ENCODE measurements at regions not wholly inside any gene's neighbourhood (a gene's known extent, or its start where the extent isn't known, plus 50 kb on each side); places are given as distances from the start of the nearest gene placed in this dataset.

DNA sequence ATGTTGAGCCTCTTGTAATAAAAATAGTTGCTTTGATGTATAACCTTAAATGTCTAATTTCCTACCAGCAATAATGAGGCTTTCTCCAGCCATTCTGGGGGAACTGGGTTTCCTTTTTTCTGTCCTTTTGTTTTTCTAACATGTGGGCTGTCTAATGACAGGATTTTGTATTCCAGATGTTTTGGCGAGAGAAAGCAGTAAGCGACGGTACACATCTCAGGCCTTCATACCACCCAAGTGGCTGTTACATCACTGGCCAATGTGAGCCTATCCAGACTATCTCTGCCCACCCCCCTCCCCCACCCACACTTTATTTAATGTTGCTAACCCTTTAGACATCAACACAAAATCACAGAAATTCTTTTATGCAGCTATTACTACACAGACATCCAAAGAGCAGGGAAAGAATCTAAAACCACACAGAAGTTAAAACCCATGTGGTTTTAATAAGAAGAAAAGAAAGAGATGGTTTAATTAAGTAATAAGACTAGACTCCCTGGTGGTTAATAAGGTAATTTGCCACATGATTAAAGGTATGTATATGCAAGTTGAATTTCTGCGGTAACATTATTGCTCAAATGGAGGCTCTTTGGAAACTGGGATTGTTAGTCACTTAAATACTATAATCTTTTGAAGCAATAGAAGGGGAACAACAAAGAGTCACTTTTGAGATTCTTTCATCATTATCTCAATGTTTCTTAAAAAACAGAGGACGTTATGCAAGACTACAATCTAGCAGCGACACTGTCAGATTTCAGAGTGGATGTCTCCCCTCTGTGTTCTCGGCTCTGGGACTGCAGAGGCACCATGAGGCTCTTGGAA is 365.1 kb downstream of the ENC1 start:
- CTCF ChIA-PET, result interaction anchor here (1.1 kb wide), 1 partner anchor 18 kb away, joined by 3 read pairs; no protein-coding TSS in a partner anchor

More for the DNA sequence above, 365.1 kb downstream of the ENC1 start:
- no peaks in the 10 kb centered on the region for H3K9me3 ChIP-seq (replicated peaks; ENCODE audit: control insufficient read depth, insufficient read depth, low read length)
- H4K20me1 ChIP-seq (replicated peaks; ENCODE audit: control insufficient read depth, extremely low read depth, insufficient read depth, low read length), result no peaks in the 10 kb centered on the region
- DNase-seq (ENCODE audit: low read depth, low spot score) (no peak), FAIRE-seq (no peak)
- H3K79me2 ChIP-seq (ENCODE audit: control insufficient read depth, insufficient read depth, low read length), result no peaks in the 10 kb centered on the region
- TF ChIP-seq FOS (IDR thresholded peaks at IDR 0.05; ENCODE audit: borderline replicate concordance, insufficient read depth, low read length), result no peak
- TF ChIP-seq GATA2 (IDR thresholded peaks at IDR 0.05; ENCODE audit: insufficient read depth, insufficient read length, low read depth, low read length), result no peak
- no peak for TF ChIP-seq EZH2 (IDR thresholded peaks at IDR 0.05; ENCODE audit: borderline replicate concordance, low read depth, low read length, severe bottlenecking)
- no peak for TF ChIP-seq MYC (IDR thresholded peaks at IDR 0.05; ENCODE audit: low read depth, low read length)
- TF ChIP-seq POLR2AphosphoS5 (IDR thresholded peaks at IDR 0.05; ENCODE audit: insufficient read depth, low read depth, low read length), result no peak
- no peak for TF ChIP-seq CTCF (IDR thresholded peaks at IDR 0.05; ENCODE audit: extremely low read depth in 1 of 2, insufficient read depth in 1 of 2, low read depth in 1 of 2, low read length in 2 of 2)
- TF ChIP-seq JUN (IDR thresholded peaks at IDR 0.05; ENCODE audit: borderline replicate concordance, insufficient read depth, insufficient read length, low read depth), result no peak
- TF ChIP-seq MAX (IDR thresholded peaks at IDR 0.05; ENCODE audit: insufficient read depth, insufficient read length), result no peak
- no peak for TF ChIP-seq POLR2A (IDR thresholded peaks at IDR 0.05; ENCODE audit: low read depth, low read length)
- H3K27me3 ChIP-seq (ENCODE audit: control insufficient read depth in 2 of 2, insufficient read depth in 2 of 2, low read length in 2 of 2), result peaks cover 4 to 8% of the 10 kb centered on the region in 2 experiments
- H3K4me3 ChIP-seq (replicated peaks in 1 of 3; ENCODE audit: insufficient read depth in 1 of 3, low read depth in 1 of 3, low read length in 3 of 3), result no peak overlapping the region
- H3K36me3 ChIP-seq (ENCODE audit: control insufficient read depth in 2 of 2, extremely low read depth in 1 of 2, insufficient read depth in 2 of 2, low read length in 2 of 2), result no peaks in the 10 kb centered on the region
- H3K9ac ChIP-seq (replicated peaks; ENCODE audit: extremely low read depth, insufficient read depth, low read length), result no peak overlapping the region
- BruUV-seq (replicated peaks), result no TSS peak
- H2AFZ ChIP-seq (ENCODE audit: low read depth, low read length), result no peak overlapping the region
- intact Hi-C loops (cut with micrococcal nuclease) (no loop called here), dilution Hi-C loops (cut with MboI; ENCODE audit: extremely low pct_ligation_motif_present, low sequenced_read_pairs) (no loop called here)
- no peaks in the 10 kb centered on the region for H3K9me1 ChIP-seq (replicated peaks; ENCODE audit: control insufficient read depth, extremely low read depth, insufficient read depth, low read length)
- H3K4me1 ChIP-seq (ENCODE audit: control insufficient read depth, extremely low read depth, insufficient read depth, low read length), result no peaks in the 10 kb centered on the region
- no peak overlapping the region for H3K27ac ChIP-seq (ENCODE audit: insufficient read depth, low read depth, low read length)
- POLR2A ChIA-PET, result no interaction called here
- H3K4me2 ChIP-seq (ENCODE audit: insufficient read depth, low read length), result no peak overlapping the region

Data from endothelial cell of umbilical vein (primary cell).